GM23338 (cell line): ENCODE measurements at regions not wholly inside any gene's neighbourhood (a gene's known extent, or its start where the extent isn't known, plus 50 kb on each side); places are given as distances from the start of the nearest gene placed in this dataset.

Experiments used
- ATAC-seq: fragments of 200-7000 bp; cut with Tn5 transposase; 3 replicates; pipeline ENCODE4 v1.9.1; 2020
- DNase-seq: peaks from one replicate; pipeline ENCODE4 v3.0.0-alpha.2; 2015; ENCODE audit warnings: low spot score
- H2AFZ ChIP-seq: fragments of 200-600 bp; sonication (generic); 2 replicates; pipeline ENCODE4 v1.8.0; 2016; ENCODE audit warnings: antibody characterized with exemption, mild to moderate bottlenecking, moderate library complexity
- H3F3A ChIP-seq: fragments of 200-600 bp; sonication (generic); replicated peaks from 2 replicates; pipeline ENCODE4 v1.8.0; 2017; ENCODE audit warnings: antibody characterized with exemption, mixed run types, low read depth
- H3K27ac ChIP-seq: fragments of 200-600 bp; sonication (generic); 2 replicates; pipeline ENCODE4 v1.6.1; 2016; ENCODE audit warnings: low read depth
- H3K27me3 ChIP-seq: fragments of 200-600 bp; sonication (generic); 2 replicates; pipeline ENCODE4 v1.8.0; 2016; ENCODE audit warnings: mild to moderate bottlenecking, mixed run types, moderate library complexity; ENCODE audit not compliant: insufficient read depth
- H3K36me3 ChIP-seq: fragments of 200-600 bp; sonication (generic); 2 replicates; pipeline ENCODE4 v1.8.0; 2016; ENCODE audit warnings: mild to moderate bottlenecking; ENCODE audit not compliant: insufficient read depth
- H3K4me1 ChIP-seq: fragments of 200-600 bp; sonication (generic); 2 replicates; pipeline ENCODE4 v1.8.0; 2016; ENCODE audit warnings: mild to moderate bottlenecking, moderate library complexity; ENCODE audit not compliant: insufficient read depth
- H3K4me2 ChIP-seq: fragments of 200-600 bp; sonication (generic); 2 replicates; pipeline ENCODE4 v1.7.1; 2017; ENCODE audit warnings: mixed run types
- H3K4me3 ChIP-seq: fragments of 200-600 bp; sonication (generic); 2 replicates; pipeline ENCODE4 v1.6.1; 2016; ENCODE audit warnings: mixed run types
- H3K79me2 ChIP-seq: fragments of 200-600 bp; sonication (generic); replicated peaks from 2 replicates; pipeline ENCODE4 v1.8.0; 2017; ENCODE audit warnings: mild to moderate bottlenecking; ENCODE audit not compliant: insufficient read depth
- H3K9me2 ChIP-seq: fragments of 200-600 bp; sonication (generic); 2 replicates; pipeline ENCODE4 v1.8.0; 2017; ENCODE audit not compliant: insufficient read depth
- H4K20me1 ChIP-seq: fragments of 200-600 bp; sonication (generic); replicated peaks from 2 replicates; pipeline ENCODE4 v1.8.0; 2017; ENCODE audit warnings: mild to moderate bottlenecking; ENCODE audit not compliant: insufficient read depth
- H3K27ac Mint-ChIP-seq: 2 replicates; pipeline ENCODE4 v1.8.0; 2020; ENCODE audit warnings: inconsistent platforms, mild to moderate bottlenecking, moderate library complexity, mixed read lengths
- H3K27me3 Mint-ChIP-seq: 3 replicates; pipeline ENCODE4 v1.8.0; 2022; ENCODE audit warnings: low read depth, mild to moderate bottlenecking, moderate library complexity, mixed read lengths, inconsistent platforms; ENCODE audit not compliant: insufficient read depth, poor library complexity
- H3K36me3 Mint-ChIP-seq: 3 replicates; pipeline ENCODE4 v1.8.0; 2021; ENCODE audit warnings: low read depth, mild to moderate bottlenecking, inconsistent platforms, moderate library complexity, mixed read lengths
- H3K4me1 Mint-ChIP-seq: 3 replicates; pipeline ENCODE4 v1.8.0; 2020; ENCODE audit warnings: mild to moderate bottlenecking, inconsistent platforms, mixed read lengths
- H3K4me3 Mint-ChIP-seq: 3 replicates; pipeline ENCODE4 v1.8.0; 2021; ENCODE audit warnings: moderate library complexity, mild to moderate bottlenecking, inconsistent platforms, mixed read lengths
- H3K9me3 Mint-ChIP-seq: 3 replicates; pipeline ENCODE4 v1.8.0; 2020; ENCODE audit warnings: moderate library complexity, mild to moderate bottlenecking, inconsistent platforms, mixed read lengths
- CREB1 ChIP-seq: fragments of 250-450 bp; sonication (Bioruptor Pico); IDR thresholded peaks from 2 replicates; pipeline ENCODE4 v1.5.0; 2020; ENCODE audit warnings: low read depth, mild to moderate bottlenecking, moderate library complexity
- CTCF ChIP-seq, 2 experiments: fragments of 200-600 bp in 1 of 2; sonication (generic) in 1 of 2; conservative IDR thresholded peaks; 2 replicates each; pipeline versions ENCODE4 v1.5.1 to v1.6.1; 2016 to 2017; ENCODE audit warnings: antibody characterized with exemption in 2 of 2, low read depth in 2 of 2, mild to moderate bottlenecking in 2 of 2, moderate library complexity in 1 of 2
- ETS1 ChIP-seq: IDR thresholded peaks from 2 replicates; pipeline ENCODE4 v1.6.1; 2016; ENCODE audit warnings: antibody characterized with exemption
- NANOG ChIP-seq: IDR thresholded peaks from 2 replicates; pipeline ENCODE4 v1.6.1; 2016; ENCODE audit warnings: antibody characterized with exemption, borderline replicate concordance
- REST ChIP-seq: IDR thresholded peaks from one replicate; pipeline ENCODE4 v1.6.1; 2018; ENCODE audit warnings: antibody characterized with exemption; ENCODE audit not compliant: unreplicated experiment
- ZNF462 ChIP-seq: fragments of 250-450 bp; sonication (Bioruptor Pico); IDR thresholded peaks from 2 replicates; pipeline ENCODE4 v1.5.0; 2020; ENCODE audit warnings: mild to moderate bottlenecking, moderate library complexity

- H3K27ac ChIP-seq: no peak overlapping the region
- H3K4me2 ChIP-seq: no peak overlapping the region
- no peak for DNase-seq
- no peak for ATAC-seq
- H3K4me1 Mint-ChIP-seq: peaks cover 9% of the 10 kb centered on the region
- H3K4me1 ChIP-seq: peaks cover 15% of the 10 kb centered on the region
- no peak overlapping the region for H3K27ac Mint-ChIP-seq
- TF ChIP-seq ZNF462 (CRISPR knock-in tag) (no peak), REST (no peak), CTCF (conservative IDR thresholded peaks at IDR 0.05; ENCODE audit: low read depth in 2 of 2) (no peak), ETS1 (no peak), CREB1 (CRISPR knock-in tag) (no peak), NANOG (no peak)
- H3K9me3 Mint-ChIP-seq: no peaks in the 10 kb centered on the region
- H3K27me3 Mint-ChIP-seq: peaks cover 4% of the 10 kb centered on the region
- H4K20me1 ChIP-seq: no peaks in the 10 kb centered on the region
- H3K79me2 ChIP-seq: no peaks in the 10 kb centered on the region
- peak overlapping the region; percentile 44; the same call in 1 of the 2 replicates for H2AFZ ChIP-seq
- no peaks in the 10 kb centered on the region for H3K27me3 ChIP-seq
- no peak overlapping the region for H3K4me3 Mint-ChIP-seq
- no peaks in the 10 kb centered on the region for H3K36me3 Mint-ChIP-seq
- no peaks in the 10 kb centered on the region for H3K36me3 ChIP-seq
- no peaks in the 10 kb centered on the region for H3K9me2 ChIP-seq
- no peaks in the 10 kb centered on the region for H3F3A ChIP-seq
- H3K4me3 ChIP-seq: no peak overlapping the region
These were observed 153.7 kb upstream of the RIPOR2 start for GRCh38 chr6:25089442-25089841.
